Posterior vena cava (tissue), 2 donors: ENCODE measurements at regions not wholly inside any gene's neighbourhood (a gene's known extent, or its start where the extent isn't known, plus 50 kb on each side); places are given as distances from the start of the nearest gene placed in this dataset.
"Not testable (repeated sequence)": the region's sequence is repeated elsewhere in the genome, so short reads cannot be mapped to it uniquely, and the experiment has no call there.

Experiments
- DNase-seq: peaks from one replicate; pipeline ENCODE4 v3.0.0-alpha.2; 2020; ENCODE audit warnings: low spot score
- intact Hi-C, 2 donors: fragments of 100-400 bp; cut with DNase I; formaldehyde crosslinking; loops; one replicate each; pipeline versions ENCODE4 v1.14.1 to v1.14.2; 2022 to 2023
- donor health status: DM: yes; HTN: yes; CAD: no.
- donor health status: DM: yes; HTN: yes; CAD: no.

GRCh38 chr18:75745147-75745546, 317.6 kb upstream of the SMIM21 start:
- intact Hi-C loops = no loop called here
- DNase-seq = no peak

- intact Hi-C loops = no loop called here
- DNase-seq = no peak
These were observed 315.0 kb upstream of the SMIM21 start for GRCh38 chr18:75742516-75742915.

GRCh38 chr18:75739682-75740081, 312.2 kb upstream of the SMIM21 start:
- intact Hi-C loops = no loop called here
- no peak for DNase-seq

- intact Hi-C loops = no loop called here
- DNase-seq = no peak
These were observed 307.8 kb upstream of the SMIM21 start for GRCh38 chr18:75735291-75735690.

- intact Hi-C loops = no loop called here
- no peak for DNase-seq
These were observed 302.7 kb upstream of the SMIM21 start for GRCh38 chr18:75730249-75730648.

- intact Hi-C loops = no loop called here
- DNase-seq = no peak
These were observed 301.1 kb upstream of the SMIM21 start for GRCh38 chr18:75728621-75729020.

GRCh38 chr18:75727456-75727855, 300.0 kb upstream of the SMIM21 start:
- intact Hi-C loops = no loop called here
- DNase-seq = peak; percentile 81

GRCh38 chr18:75723521-75724340, 296.2 kb upstream of the SMIM21 start:
- no peak for DNase-seq
- intact Hi-C loops = no loop called here

GRCh38 chr18:75714766-75715165, 287.3 kb upstream of the SMIM21 start:
- intact Hi-C loops = no loop called here
- no peak for DNase-seq

- DNase-seq, intact Hi-C loops: not testable (repeated sequence)
These were observed 284.8 kb upstream of the SMIM21 start for GRCh38 chr18:75712124-75712867.

- intact Hi-C loops = no loop called here
- DNase-seq = no peak
These were observed 273.1 kb upstream of the SMIM21 start for GRCh38 chr18:75700561-75700960.

- intact Hi-C loops = no loop called here
- DNase-seq = no peak
These were observed 271.4 kb upstream of the SMIM21 start for GRCh38 chr18:75698861-75699260.

- intact Hi-C loops = no loop called here
- no peak for DNase-seq
These were observed 270.0 kb upstream of the SMIM21 start for GRCh38 chr18:75697493-75697892.

GRCh38 chr18:75696391-75696790, 268.9 kb upstream of the SMIM21 start:
- DNase-seq = no peak
- intact Hi-C loops = no loop called here

- intact Hi-C loops = no loop called here
- no peak for DNase-seq
These were observed 266.8 kb upstream of the SMIM21 start for GRCh38 chr18:75694292-75694691.

GRCh38 chr18:75691483-75691882, 264.0 kb upstream of the SMIM21 start:
- DNase-seq = no peak
- intact Hi-C loops = no loop called here

- intact Hi-C loops = not testable (repeated sequence)
These were observed 262.8 kb upstream of the SMIM21 start for GRCh38 chr18:75690283-75690682.

GRCh38 chr18:75687626-75688025, 260.1 kb upstream of the SMIM21 start:
- intact Hi-C loops = no loop called here

More at GRCh38 chr18:75690283-75690682, 262.8 kb upstream of the SMIM21 start:
- not testable (repeated sequence) for DNase-seq

GRCh38 chr18:75683426-75683825, 255.9 kb upstream of the SMIM21 start:
- DNase-seq = no peak
- intact Hi-C loops = no loop called here

More at GRCh38 chr18:75687626-75688025, 260.1 kb upstream of the SMIM21 start:
- no peak for DNase-seq

GRCh38 chr18:75681538-75682115, 254.1 kb upstream of the SMIM21 start:
- no peak for DNase-seq
- intact Hi-C loops = no loop called here
